H1 (cell line): ENCODE measurements at regions not wholly inside any gene's neighbourhood (a gene's known extent, or its start where the extent isn't known, plus 50 kb on each side); places are given as distances from the start of the nearest gene placed in this dataset.

ENCODE experiments used
- CTCF ChIA-PET: fragments of 300-600 bp; sonication (Branson Sonifier 250); formaldehyde crosslinking; loops from one replicate; lab custom pipeline; 2021; ENCODE audit not compliant: partially characterized antibody; lab: Charles Lee
- POLR2A ChIA-PET: fragments of 300-600 bp; sonication (Branson Sonifier 250); formaldehyde crosslinking; loops from one replicate; lab custom pipeline; 2021; ENCODE audit warnings: inconsistent platforms; ENCODE audit not compliant: partially characterized antibody; lab: Charles Lee
- DNase-seq, 2 experiments: peaks; one replicate each; pipeline versions ENCODE4 v3.0.0 to v3.0.0-alpha.2; 2010 to 2022; ENCODE audit warnings: low spot score in 2 of 2, low read depth in 1 of 2, mixed read lengths in 1 of 2
- FAIRE-seq: peaks from 2 replicates; lab custom pipeline; 2011; peaks lifted over from hg19 to GRCh38; lab: Jason Lieb, UNC
- H2AFZ ChIP-seq: 2 replicates; pipeline ENCODE4 v1.8.1; 2012; ENCODE audit warnings: low read length, inconsistent platforms
- H2AK5ac ChIP-seq: 2 replicates; pipeline ENCODE4 v1.6.1; 2013; ENCODE audit warnings: low read depth, low read length
- H2BK120ac ChIP-seq: replicated peaks from 2 replicates; pipeline ENCODE3; 2013; ENCODE audit warnings: low read depth, low read length, inconsistent platforms
- H2BK12ac ChIP-seq: 2 replicates; pipeline ENCODE4 v1.6.1; 2013; ENCODE audit warnings: low read depth, low read length
- H2BK15ac ChIP-seq: 2 replicates; pipeline ENCODE4 v1.6.1; 2013; ENCODE audit warnings: low read length
- H2BK20ac ChIP-seq: 2 replicates; pipeline ENCODE4 v1.6.1; 2013; ENCODE audit warnings: low read length
- H2BK5ac ChIP-seq: 2 replicates; pipeline ENCODE4 v1.6.1; 2013; ENCODE audit warnings: low read depth, low read length
- H3K14ac ChIP-seq: 2 replicates; pipeline ENCODE4 v1.6.1; 2013; ENCODE audit warnings: inconsistent platforms; ENCODE audit not compliant: insufficient read length
- H3K18ac ChIP-seq: 2 replicates; pipeline ENCODE4 v1.6.1; 2013; ENCODE audit warnings: low read length; ENCODE audit errors: extremely low read depth
- H3K23ac ChIP-seq: 2 replicates; pipeline ENCODE4 v1.6.1; 2013; ENCODE audit warnings: inconsistent platforms; ENCODE audit not compliant: insufficient read length
- H3K23me2 ChIP-seq: 2 replicates; pipeline ENCODE4 v1.6.1; 2013; ENCODE audit warnings: low read depth, low read length
- H3K27ac ChIP-seq: 2 replicates; pipeline ENCODE4 v1.6.1; 2011; ENCODE audit warnings: low read depth, low read length, inconsistent platforms
- H3K27me3 ChIP-seq, 4 experiments: replicated peaks in 1 of 4; 1 replicate in 1 of 4; 2 replicates in 3 of 4; pipeline versions ENCODE4 v1.6.1 to v1.8.1; 2011 to 2013; ENCODE audit warnings: low read length in 3 of 4, mild to moderate bottlenecking in 3 of 4, inconsistent platforms in 2 of 4, mixed read lengths in 2 of 4, moderate library complexity in 1 of 4; ENCODE audit not compliant: control insufficient read depth in 3 of 4, insufficient read depth in 3 of 4; ENCODE audit errors: extremely low read depth in 1 of 4
- H3K36me3 ChIP-seq, 4 experiments: 2 replicates each; pipeline versions ENCODE4 v1.6.1 to v1.8.1; 2011 to 2013; ENCODE audit warnings: mild to moderate bottlenecking in 4 of 4, low read length in 3 of 4, moderate library complexity in 2 of 4, control low read depth in 1 of 4, inconsistent platforms in 1 of 4; ENCODE audit not compliant: insufficient read depth in 4 of 4, control insufficient read depth in 2 of 4
- H3K4ac ChIP-seq: replicated peaks from 2 replicates; pipeline ENCODE3; 2013; ENCODE audit warnings: low read length, low read depth, mixed read lengths, inconsistent platforms; ENCODE audit not compliant: insufficient read length
- H3K4me1 ChIP-seq, 4 experiments: replicated peaks in 1 of 4; 1 replicate in 1 of 4; 2 replicates in 3 of 4; pipeline versions ENCODE4 v1.6.1 to v1.8.1; 2011 to 2013; ENCODE audit warnings: low read length in 3 of 4, inconsistent platforms in 2 of 4, mixed read lengths in 1 of 4; ENCODE audit not compliant: insufficient read depth in 4 of 4, control insufficient read depth in 3 of 4
- H3K4me2 ChIP-seq, 2 experiments: 2 replicates each; pipeline versions ENCODE4 v1.6.1 to v1.8.1; 2011 to 2013; ENCODE audit warnings: low read depth in 2 of 2, low read length in 2 of 2, control low read depth in 1 of 2, inconsistent platforms in 1 of 2, mild to moderate bottlenecking in 1 of 2; ENCODE audit not compliant: insufficient read depth in 1 of 2
- H3K4me3 ChIP-seq, 4 experiments: fragments of 200-600, 300-600 bp in 1 of 4; sonication (generic), shearing (Covaris generic), sonication (Bioruptor Twin) in 1 of 4; 2 replicates each; pipeline versions ENCODE4 v1.5.1 to v1.8.1; 2011 to 2016; ENCODE audit warnings: low read length in 4 of 4, low read depth in 3 of 4, control low read depth in 2 of 4, inconsistent platforms in 2 of 4, mild to moderate bottlenecking in 2 of 4, mixed read lengths in 1 of 4, moderate library complexity in 1 of 4; ENCODE audit not compliant: insufficient read depth in 2 of 4; ENCODE audit errors: extremely low read depth in 1 of 4
- H3K56ac ChIP-seq: replicated peaks from 2 replicates; pipeline ENCODE3; 2013; ENCODE audit warnings: low read depth, mild to moderate bottlenecking, mixed read lengths, low read length, inconsistent platforms; ENCODE audit not compliant: insufficient read length
- H3K79me1 ChIP-seq: 2 replicates; pipeline ENCODE4 v1.6.1; 2013; ENCODE audit warnings: low read depth, low read length, control low read depth
- H3K79me2 ChIP-seq, 2 experiments: 2 replicates each; pipeline versions ENCODE4 v1.6.1 to v1.8.1; 2012 to 2013; ENCODE audit warnings: low read length in 2 of 2, mild to moderate bottlenecking in 2 of 2, inconsistent platforms in 1 of 2; ENCODE audit not compliant: insufficient read depth in 2 of 2, control insufficient read depth in 1 of 2
- H3K9ac ChIP-seq, 4 experiments: replicated peaks in 1 of 4; 1 replicate in 1 of 4; 2 replicates in 3 of 4; pipeline versions ENCODE4 v1.6.1 to v1.8.1; 2011 to 2013; ENCODE audit warnings: low read depth in 3 of 4, low read length in 3 of 4, control low read depth in 2 of 4, mild to moderate bottlenecking in 2 of 4, moderate library complexity in 2 of 4, inconsistent platforms in 1 of 4; ENCODE audit errors: extremely low read depth in 1 of 4
- H3K9me3 ChIP-seq, 2 experiments: 2 replicates each; pipeline versions ENCODE4 v1.6.1 to v1.8.1; 2012 to 2013; ENCODE audit warnings: mild to moderate bottlenecking in 2 of 2, moderate library complexity in 2 of 2, control low read depth in 1 of 2, inconsistent platforms in 1 of 2, low read depth in 1 of 2, low read length in 1 of 2, mixed read lengths in 1 of 2; ENCODE audit not compliant: insufficient read depth in 2 of 2
- H4K20me1 ChIP-seq, 2 experiments: replicated peaks in 1 of 2; 2 replicates each; pipeline versions ENCODE3 to v1.8.1; 2011 to 2013; ENCODE audit warnings: inconsistent platforms in 2 of 2, low read length in 2 of 2, mild to moderate bottlenecking in 1 of 2; ENCODE audit not compliant: insufficient read depth in 2 of 2, control insufficient read depth in 1 of 2
- H4K5ac ChIP-seq: 2 replicates; pipeline ENCODE4 v1.6.1; 2013; ENCODE audit warnings: low read length, low read depth, mixed read lengths, inconsistent platforms; ENCODE audit not compliant: insufficient read length
- H4K8ac ChIP-seq: 2 replicates; pipeline ENCODE4 v1.8.0; 2013; ENCODE audit warnings: mild to moderate bottlenecking, moderate library complexity, low read length, inconsistent platforms; ENCODE audit not compliant: insufficient read depth; ENCODE audit errors: extremely low read depth
- H4K91ac ChIP-seq: replicated peaks from 2 replicates; pipeline ENCODE3; 2013; ENCODE audit warnings: low read length, mixed read lengths, inconsistent platforms; ENCODE audit not compliant: insufficient read length
- BACH1 ChIP-seq: IDR thresholded peaks from 2 replicates; pipeline ENCODE4 v1.6.1; 2012; ENCODE audit warnings: low read length, improper control_type of control experiment
- GTF2F1 ChIP-seq: IDR thresholded peaks from 2 replicates; pipeline ENCODE4 v1.6.1; 2012; ENCODE audit warnings: low read depth, low read length, improper control_type of control experiment, borderline replicate concordance
- HDAC6 ChIP-seq: IDR thresholded peaks from one replicate; pipeline ENCODE4 v1.7.1; 2012; ENCODE audit warnings: low read depth, mild to moderate bottlenecking, inconsistent platforms, low read length, moderate library complexity
- KDM1A ChIP-seq: fragments of 200-600, 300-600 bp; sonication (generic); IDR thresholded peaks from 2 replicates; pipeline ENCODE4 v1.7.1; 2016; ENCODE audit warnings: mild to moderate bottlenecking, low read length, borderline replicate concordance
- MAFK ChIP-seq: IDR thresholded peaks from 2 replicates; pipeline ENCODE4 v1.6.1; 2012; ENCODE audit warnings: low read depth, mild to moderate bottlenecking, improper control_type of control experiment, low read length
- POLR2AphosphoS5 ChIP-seq: IDR thresholded peaks from 2 replicates; pipeline ENCODE4 v1.6.1; 2011; ENCODE audit warnings: low read depth, low read length
- RAD21 ChIP-seq, 2 experiments: IDR thresholded peaks in 1 of 2; conservative IDR thresholded peaks in 1 of 2; 2 replicates each; pipeline ENCODE4 v1.6.1; 2011; ENCODE audit warnings: low read depth in 2 of 2, low read length in 2 of 2, improper control_type of control experiment in 1 of 2, inconsistent platforms in 1 of 2, mild to moderate bottlenecking in 1 of 2, moderate library complexity in 1 of 2
- RXRA ChIP-seq: IDR thresholded peaks from 2 replicates; pipeline ENCODE4 v1.6.1; 2011; ENCODE audit warnings: low read depth, mild to moderate bottlenecking, low read length, moderate library complexity; ENCODE audit not compliant: insufficient read depth
- SAP30 ChIP-seq: fragments of 300-600 bp; sonication (generic); IDR thresholded peaks from 2 replicates; pipeline ENCODE4 v1.7.1; 2012; ENCODE audit warnings: low read length, moderate library complexity, mild to moderate bottlenecking, inconsistent platforms; ENCODE audit not compliant: insufficient read depth, insufficient replicate concordance
- TBP ChIP-seq: IDR thresholded peaks from 2 replicates; pipeline ENCODE4 v1.6.1; 2011; ENCODE audit warnings: low read depth, low read length, improper control_type of control experiment
- USF2 ChIP-seq: IDR thresholded peaks from 2 replicates; pipeline ENCODE4 v1.6.1; 2011; ENCODE audit warnings: low read length, improper control_type of control experiment
- YY1 ChIP-seq: IDR thresholded peaks from 2 replicates; pipeline ENCODE4 v1.6.1; 2011; ENCODE audit warnings: low read depth, mild to moderate bottlenecking, low read length
- WGBS, 2 experiments: shearing (Covaris generic) in 1 of 2; methylation state at CpG; one replicate each; pipeline versions ENCODE4 v1.1.6 to v1.1.7; 2013 to 2015; ENCODE audit warnings: low lambda C conversion rate in 2 of 2, mixed read lengths in 2 of 2, inconsistent platforms in 1 of 2, low coverage in 1 of 2, missing lambda C conversion rate in 1 of 2; ENCODE audit not compliant: insufficient replicate concordance in 2 of 2, insufficient coverage in 1 of 2, insufficient read length in 1 of 2; ENCODE audit errors: extremely low coverage in 1 of 2, missing lambda C conversion rate in 1 of 2; 5-methylcytosine and 5-hydroxymethylcytosine counted together

GRCh38 chr11:33956611-33957010, 64.7 kb upstream of the LMO2 start:
- Histone ChIP-seq H3K14ac (no peak overlapping the region), H3K18ac (no peak overlapping the region), H2BK20ac (no peak overlapping the region), H4K8ac (no peak overlapping the region), H4K20me1 (no peaks in the 10 kb centered on the region), H2BK120ac (no peak overlapping the region), H3K23me2 (no peaks in the 10 kb centered on the region), H2AFZ (no peak overlapping the region), H2BK15ac (no peak overlapping the region), H3K9me3 (no peaks in the 10 kb centered on the region), H3K79me2 (no peaks in the 10 kb centered on the region), H3K4ac (no peak overlapping the region), H3K56ac (no peak overlapping the region), H4K91ac (no peak overlapping the region), H3K4me1 (no peaks in the 10 kb centered on the region), H3K27me3 (peaks cover 0 to 3% (median 0%) of the 10 kb centered on the region in 4 experiments; a peak in 1 of 7 replicates), H3K36me3 (no peaks in the 10 kb centered on the region), H3K4me2 (no peak overlapping the region), H4K5ac (no peak overlapping the region), H2BK12ac (no peak overlapping the region), H3K9ac (no peak overlapping the region), H3K27ac (no peak overlapping the region), H2AK5ac (no peak overlapping the region), H3K4me3 (no peak overlapping the region), H3K79me1 (no peaks in the 10 kb centered on the region), H3K23ac (no peak overlapping the region), H2BK5ac (no peak overlapping the region)
- TF ChIP-seq RAD21 (IDR thresholded peaks at IDR 0.05 in 1 of 2, conservative IDR thresholded peaks at IDR 0.05 in 1 of 2; ENCODE audit: low read depth in 2 of 2, low read length in 2 of 2) (no peak), BACH1 (no peak), SAP30 (no peak), KDM1A (no peak), GTF2F1 (no peak), TBP (no peak), MAFK (no peak), RXRA (no peak), HDAC6 (no peak), POLR2AphosphoS5 (no peak), YY1 (no peak), USF2 (no peak)
- 88% methylated on average over 3 of the region's 3 CpGs; no CpG with 5 or more reads in 1 of the 2 experiments for WGBS, 2 experiments
- CTCF ChIA-PET = no interaction called here
- FAIRE-seq (no peak), DNase-seq (no peak)
- POLR2A ChIA-PET = no interaction called here
